B cell (primary cell): ENCODE measurements at regions not wholly inside any gene's neighbourhood (a gene's known extent, or its start where the extent isn't known, plus 50 kb on each side); places are given as distances from the start of the nearest gene placed in this dataset.

Experiments used
- CTCF ChIP-seq: fragments of 200-600 bp; IDR thresholded peaks from one replicate; pipeline ENCODE4 v1.8.0; 2022; ENCODE audit warnings: antibody characterized with exemption, mild to moderate bottlenecking
- EZH2 ChIP-seq: IDR thresholded peaks from 2 replicates; pipeline ENCODE4 v1.6.1; 2012; ENCODE audit warnings: borderline replicate concordance, low read depth, mild to moderate bottlenecking, moderate library complexity, low read length; ENCODE audit not compliant: insufficient read depth, poor library complexity, severe bottlenecking

GRCh38 chr14:84496677-84497076, 1033.3 kb upstream of the FLRT2 start:
- no peak for TF ChIP-seq CTCF
- TF ChIP-seq EZH2 = no peak
